AG09319 (cell line): ENCODE measurements at regions not wholly inside any gene's neighbourhood (a gene's known extent, or its start where the extent isn't known, plus 50 kb on each side); places are given as distances from the start of the nearest gene placed in this dataset.

Experiments
- DNase-seq: peaks from one replicate; pipeline ENCODE4 v3.0.0-alpha.2; 2010; ENCODE audit warnings: low read depth; ENCODE audit errors: extremely low read depth
- TF ChIP-seq, protein P1 (sequence below): IDR thresholded peaks from 2 replicates; pipeline ENCODE4 v1.5.1; 2011; ENCODE audit warnings: low read depth, mild to moderate bottlenecking, inconsistent platforms, low read length, moderate library complexity

DNA sequence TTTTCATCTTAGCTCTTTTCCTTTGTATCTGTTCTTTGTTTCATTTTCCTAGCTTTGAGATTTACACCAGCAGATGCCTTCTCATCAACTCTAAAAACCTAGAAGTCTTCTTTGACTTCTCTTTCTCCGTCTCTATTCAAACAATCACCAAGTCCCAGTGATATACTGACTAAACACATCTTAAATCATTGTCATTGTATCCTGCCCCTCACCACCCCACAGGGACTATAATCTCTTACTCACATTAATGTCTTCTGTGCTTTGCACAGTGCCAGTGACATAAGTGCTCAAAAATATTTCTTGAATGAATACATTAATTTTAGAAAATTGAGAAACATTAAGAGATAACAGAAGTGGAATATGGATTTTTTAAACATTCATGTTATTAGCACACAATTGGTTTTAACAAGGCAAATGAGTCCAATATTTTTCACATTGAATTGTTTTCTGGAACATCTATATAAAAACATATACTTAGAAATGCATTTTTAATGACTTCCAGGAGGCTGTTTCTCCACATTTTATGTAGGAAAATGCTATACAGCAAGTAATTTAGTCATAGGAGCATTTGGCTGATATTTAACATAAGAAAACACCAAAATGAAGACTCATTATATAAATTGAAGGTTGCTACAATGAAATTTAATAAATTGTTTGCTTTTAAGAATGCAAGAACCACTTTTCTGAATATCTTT, 472.8 kb upstream of the PRICKLE1 start:
- DNase-seq: no peak
- TF ChIP-seq, protein P1, sequence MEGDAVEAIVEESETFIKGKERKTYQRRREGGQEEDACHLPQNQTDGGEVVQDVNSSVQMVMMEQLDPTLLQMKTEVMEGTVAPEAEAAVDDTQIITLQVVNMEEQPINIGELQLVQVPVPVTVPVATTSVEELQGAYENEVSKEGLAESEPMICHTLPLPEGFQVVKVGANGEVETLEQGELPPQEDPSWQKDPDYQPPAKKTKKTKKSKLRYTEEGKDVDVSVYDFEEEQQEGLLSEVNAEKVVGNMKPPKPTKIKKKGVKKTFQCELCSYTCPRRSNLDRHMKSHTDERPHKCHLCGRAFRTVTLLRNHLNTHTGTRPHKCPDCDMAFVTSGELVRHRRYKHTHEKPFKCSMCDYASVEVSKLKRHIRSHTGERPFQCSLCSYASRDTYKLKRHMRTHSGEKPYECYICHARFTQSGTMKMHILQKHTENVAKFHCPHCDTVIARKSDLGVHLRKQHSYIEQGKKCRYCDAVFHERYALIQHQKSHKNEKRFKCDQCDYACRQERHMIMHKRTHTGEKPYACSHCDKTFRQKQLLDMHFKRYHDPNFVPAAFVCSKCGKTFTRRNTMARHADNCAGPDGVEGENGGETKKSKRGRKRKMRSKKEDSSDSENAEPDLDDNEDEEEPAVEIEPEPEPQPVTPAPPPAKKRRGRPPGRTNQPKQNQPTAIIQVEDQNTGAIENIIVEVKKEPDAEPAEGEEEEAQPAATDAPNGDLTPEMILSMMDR: no peak

DNA sequence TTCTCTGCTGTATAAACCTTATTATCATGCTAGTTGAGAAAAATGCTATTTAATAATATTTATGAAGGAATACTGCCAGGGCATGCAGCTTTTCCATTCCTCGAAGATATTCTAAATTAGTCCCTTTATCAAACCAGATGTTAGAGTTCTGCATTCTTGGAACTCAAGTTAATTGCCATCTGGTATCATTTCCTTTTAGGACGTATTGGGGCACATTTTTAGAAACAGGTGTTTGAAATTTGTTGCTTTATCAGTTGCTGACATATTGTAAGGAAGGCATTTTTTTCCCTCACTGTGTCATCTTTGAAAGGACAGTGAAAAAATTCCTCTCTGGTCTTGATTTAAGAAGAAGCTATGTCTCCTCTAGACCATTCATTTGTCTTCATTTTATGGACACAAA, 471.2 kb upstream of the PRICKLE1 start:
- DNase-seq: no peak

DNA sequence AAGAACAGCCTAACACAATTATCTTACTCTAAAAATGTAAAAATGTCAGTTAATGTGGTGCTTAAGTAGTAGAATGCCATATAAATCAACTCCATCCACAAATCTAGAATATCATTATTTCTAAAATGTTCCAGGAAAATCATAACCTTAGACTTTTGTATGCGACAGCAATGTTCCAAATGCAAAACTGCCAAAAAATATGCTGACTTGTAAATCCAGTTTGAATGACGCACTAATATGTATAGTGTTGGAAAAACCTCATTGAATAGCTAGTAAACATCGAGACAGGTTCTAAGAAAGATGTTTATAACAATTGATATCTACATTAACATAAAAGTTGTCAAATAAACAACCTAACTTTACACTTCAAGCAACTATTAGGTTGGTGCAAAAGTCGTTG, 469.1 kb upstream of the PRICKLE1 start:
- no peak for DNase-seq
- TF ChIP-seq, protein P1: no peak

More for the DNA sequence above, 471.2 kb upstream of the PRICKLE1 start:
- TF ChIP-seq, protein P1: no peak

DNA sequence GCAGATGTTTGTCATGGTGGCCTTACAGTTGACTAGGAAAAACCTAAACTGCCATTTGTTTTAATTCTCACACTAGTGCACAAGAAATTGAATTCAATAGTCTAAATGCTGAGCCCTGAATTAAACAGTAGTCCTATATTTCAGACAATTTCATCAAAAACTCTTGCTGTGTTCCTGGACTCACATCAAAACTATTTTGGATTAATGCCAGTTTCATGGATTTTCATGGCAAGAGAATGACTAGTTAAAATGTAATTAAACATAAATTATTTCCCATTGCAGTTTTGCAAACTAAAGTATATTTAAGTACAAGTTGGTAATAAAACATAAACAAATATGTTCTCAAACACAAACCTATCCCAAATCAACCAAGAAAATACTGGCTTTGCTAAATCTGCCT, 468.0 kb upstream of the PRICKLE1 start:
- no peak for DNase-seq
- TF ChIP-seq, protein P1: no peak

DNA sequence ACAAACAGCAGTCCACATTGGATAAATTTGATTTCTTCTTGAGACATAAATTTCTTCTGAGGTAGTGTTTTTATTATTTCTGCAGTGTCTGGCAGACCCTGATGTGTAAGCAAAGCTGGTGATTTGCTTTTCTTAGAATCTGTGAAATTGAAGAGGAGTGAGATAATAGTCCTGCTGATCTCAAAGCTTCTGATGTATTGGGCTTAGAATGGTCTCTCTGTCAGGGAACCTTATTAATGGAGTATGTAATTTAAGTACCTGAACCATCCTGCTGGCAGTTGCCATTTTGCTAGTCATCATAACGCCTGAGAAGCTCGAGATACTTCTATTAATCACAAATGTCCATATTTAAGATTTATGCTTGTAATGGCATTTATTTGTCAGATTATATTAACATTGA, 464.5 kb upstream of the PRICKLE1 start:
- TF ChIP-seq, protein P1: no peak
- DNase-seq: no peak

DNA sequence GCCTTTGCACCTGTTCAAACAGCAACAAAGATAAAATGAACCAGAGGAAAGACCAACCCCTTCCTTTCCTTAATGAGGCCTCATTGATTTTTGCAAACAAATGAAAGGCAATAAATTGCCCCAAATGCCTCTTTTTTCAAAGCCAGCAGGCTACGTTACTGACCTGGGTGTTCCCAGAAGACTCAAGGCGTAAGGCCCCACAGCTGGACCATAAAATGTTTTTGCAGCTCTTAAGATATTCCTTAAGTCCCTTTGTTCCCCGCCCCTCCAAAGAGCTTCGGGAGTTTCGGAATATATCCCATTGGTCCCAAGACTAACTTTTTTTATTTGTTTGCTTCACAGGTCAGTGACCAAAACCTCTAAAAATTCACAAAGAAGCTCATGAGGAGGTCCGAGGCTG, 462.9 kb upstream of the PRICKLE1 start:
- no peak for DNase-seq
- TF ChIP-seq, protein P1: no peak

DNA sequence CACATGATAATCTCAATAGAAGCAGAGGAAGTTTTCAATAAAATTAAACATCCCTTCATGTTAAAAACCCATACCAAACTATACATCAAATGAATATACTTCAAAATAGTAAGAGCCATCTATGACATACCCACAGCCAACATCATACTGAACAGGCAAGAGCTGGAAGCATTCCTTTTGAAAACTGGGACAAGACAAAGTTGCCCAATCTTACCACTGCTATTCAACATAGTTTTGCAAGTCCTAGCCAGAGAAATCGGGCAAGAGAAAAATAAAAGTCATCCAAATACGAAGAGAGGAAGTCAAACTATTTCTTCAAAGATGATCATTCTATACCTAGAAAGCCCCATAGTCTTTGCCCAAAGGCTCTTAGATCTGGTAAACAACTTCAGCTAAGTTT, 454.7 kb upstream of the PRICKLE1 start:
- TF ChIP-seq, protein P1: no peak
- DNase-seq: no peak
